ENCODE measurements at regions not wholly inside any gene's neighbourhood (a gene's known extent, or its start where the extent isn't known, plus 50 kb on each side); places are given as distances from the start of the nearest gene placed in this dataset.

DNA sequence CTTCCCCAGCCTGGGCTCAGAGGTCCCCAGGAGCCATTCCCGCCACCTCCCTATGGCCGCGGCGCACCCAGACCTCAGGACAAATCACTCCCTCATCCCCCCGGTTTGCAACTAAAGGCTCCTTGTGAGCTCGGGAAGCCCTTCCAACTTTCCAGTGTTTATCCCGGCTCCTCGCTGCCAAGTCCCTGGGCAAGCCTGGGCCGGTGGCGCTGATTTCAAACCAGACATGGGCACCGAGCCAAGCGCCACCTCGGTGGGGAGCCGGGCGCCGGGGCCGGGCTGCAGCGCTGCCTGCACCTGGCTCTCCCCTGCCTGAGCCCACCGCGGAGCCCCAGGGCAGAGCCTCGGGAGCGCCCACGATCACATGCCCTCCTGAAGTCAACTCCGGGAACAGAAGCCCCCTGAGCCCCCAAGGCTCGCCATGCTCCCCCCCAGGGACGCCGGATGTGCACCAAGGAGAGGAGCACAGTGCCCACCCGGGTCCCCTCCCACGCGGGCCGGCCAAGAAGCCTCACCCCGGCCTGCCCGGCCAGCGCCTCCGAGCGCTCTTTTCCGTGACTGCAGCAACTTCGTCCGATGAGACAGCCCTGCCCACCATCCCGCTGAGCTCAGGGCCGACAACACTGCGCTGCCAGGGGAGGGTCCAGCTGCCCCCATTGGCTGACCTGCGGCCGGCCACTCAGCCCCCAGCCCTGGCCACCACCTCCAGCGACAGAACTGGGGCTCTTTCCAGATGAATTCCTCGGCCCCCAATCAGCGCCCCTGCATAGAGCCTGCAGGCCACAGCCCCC lies 50.0 kb downstream of the NCOR2 start:
- TF ChIP-seq, protein P1, sequence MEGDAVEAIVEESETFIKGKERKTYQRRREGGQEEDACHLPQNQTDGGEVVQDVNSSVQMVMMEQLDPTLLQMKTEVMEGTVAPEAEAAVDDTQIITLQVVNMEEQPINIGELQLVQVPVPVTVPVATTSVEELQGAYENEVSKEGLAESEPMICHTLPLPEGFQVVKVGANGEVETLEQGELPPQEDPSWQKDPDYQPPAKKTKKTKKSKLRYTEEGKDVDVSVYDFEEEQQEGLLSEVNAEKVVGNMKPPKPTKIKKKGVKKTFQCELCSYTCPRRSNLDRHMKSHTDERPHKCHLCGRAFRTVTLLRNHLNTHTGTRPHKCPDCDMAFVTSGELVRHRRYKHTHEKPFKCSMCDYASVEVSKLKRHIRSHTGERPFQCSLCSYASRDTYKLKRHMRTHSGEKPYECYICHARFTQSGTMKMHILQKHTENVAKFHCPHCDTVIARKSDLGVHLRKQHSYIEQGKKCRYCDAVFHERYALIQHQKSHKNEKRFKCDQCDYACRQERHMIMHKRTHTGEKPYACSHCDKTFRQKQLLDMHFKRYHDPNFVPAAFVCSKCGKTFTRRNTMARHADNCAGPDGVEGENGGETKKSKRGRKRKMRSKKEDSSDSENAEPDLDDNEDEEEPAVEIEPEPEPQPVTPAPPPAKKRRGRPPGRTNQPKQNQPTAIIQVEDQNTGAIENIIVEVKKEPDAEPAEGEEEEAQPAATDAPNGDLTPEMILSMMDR (IDR thresholded peaks at IDR 0.05; ENCODE audit: insufficient read depth, low read depth, low read length, missing control alignments), result no peak
- peak overlapping the region; percentile 68 for H3K4me3 ChIP-seq (ENCODE audit: low read length)
- peak; percentile 88 for DNase-seq (ENCODE audit: low read depth)

DNA sequence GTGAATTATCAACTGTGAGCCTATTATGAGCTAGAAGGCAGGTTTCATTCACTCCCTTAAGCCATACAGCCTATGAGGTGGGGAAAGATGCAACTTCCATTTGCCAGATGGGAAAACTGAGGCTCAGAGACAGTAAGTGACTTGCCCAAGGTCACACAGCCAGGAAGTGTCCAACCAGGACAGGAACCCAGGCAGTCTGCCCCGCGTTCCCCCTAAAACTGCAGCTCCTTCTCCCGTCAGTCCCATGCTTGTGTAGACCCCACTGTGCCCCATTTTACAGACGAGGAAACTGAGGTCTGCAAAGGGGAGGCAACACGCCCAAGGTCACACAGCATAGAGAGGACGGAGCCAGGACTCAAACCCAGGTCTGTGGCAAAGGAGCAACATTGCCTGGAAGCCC lies 50.6 kb downstream of the NCOR2 start:
- TF ChIP-seq, protein P1 (IDR thresholded peaks at IDR 0.05; ENCODE audit: insufficient read depth, low read depth, low read length, missing control alignments), result no peak
- DNase-seq (ENCODE audit: low read depth), result no peak
- H3K4me3 ChIP-seq (ENCODE audit: low read length), result peak overlapping the region; percentile 68

DNA sequence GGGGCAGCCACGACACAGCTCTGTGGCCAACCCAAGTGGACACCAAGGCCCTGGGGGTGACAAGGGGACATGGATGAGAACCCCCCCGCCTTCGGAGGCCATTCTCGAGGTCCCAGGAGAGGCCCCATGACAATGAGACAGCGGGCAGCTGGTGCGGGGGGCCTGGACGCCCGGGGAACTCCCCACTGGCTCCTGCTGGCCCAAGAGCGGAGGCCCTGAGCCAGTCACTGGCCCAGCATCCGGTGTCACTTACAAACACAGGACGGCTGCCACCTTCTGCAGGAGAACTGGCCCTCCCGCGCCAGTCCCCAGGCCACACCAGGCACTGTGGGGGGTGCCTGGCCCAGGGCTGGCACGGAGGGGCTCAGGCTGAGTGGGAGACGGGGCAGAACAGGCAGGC lies 51.4 kb downstream of the NCOR2 start:
- TF ChIP-seq, protein P1 (IDR thresholded peaks at IDR 0.05; ENCODE audit: insufficient read depth, low read depth, low read length, missing control alignments), result no peak
- no peak overlapping the region for H3K4me3 ChIP-seq (ENCODE audit: low read length)
- DNase-seq (ENCODE audit: low read depth), result no peak

DNA sequence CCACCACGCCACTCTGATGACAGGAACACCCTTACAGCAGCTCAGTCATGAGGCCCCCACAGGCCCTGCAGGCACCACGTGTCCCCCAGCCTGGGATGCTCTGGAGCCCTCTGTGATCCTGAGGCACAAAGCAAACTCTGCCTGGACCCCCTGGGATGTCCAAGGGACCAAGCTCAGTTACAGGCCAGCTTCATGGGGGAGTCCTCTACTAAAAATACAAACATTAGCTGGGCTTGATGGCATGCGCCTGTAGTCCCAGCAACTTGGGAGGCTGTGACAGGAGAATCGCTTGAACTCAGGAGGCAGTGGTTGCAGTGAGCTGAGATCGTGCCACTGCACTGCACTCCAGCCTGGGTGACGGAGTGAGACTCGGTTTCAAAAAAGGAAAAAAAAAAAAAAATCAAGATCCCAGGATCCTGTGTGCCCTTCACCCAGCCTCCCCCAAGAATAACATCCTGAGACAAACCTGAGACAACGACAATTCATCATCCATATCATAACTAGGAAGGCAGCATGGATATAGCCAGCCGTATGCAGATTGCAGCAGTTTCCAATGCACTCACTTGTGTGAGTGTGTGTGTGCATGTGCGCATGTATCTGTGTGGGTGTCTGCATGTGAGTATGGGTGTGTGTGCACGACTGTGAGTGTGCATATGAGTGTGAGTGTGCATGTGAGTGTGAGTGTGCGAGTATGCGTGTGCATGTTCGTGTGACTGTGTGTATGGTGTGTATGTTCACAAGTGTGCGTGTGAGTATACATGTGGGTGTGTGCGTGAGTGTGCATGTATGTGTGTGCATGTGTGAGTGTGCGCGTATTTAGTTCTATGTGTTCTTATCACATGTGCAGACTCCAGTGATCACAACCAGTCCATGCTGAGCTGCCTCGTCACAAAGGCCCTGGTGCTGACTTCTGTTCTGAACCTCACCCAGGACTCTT lies 52.1 kb downstream of the NCOR2 start:
- no peak for DNase-seq (ENCODE audit: low read depth)
- H3K4me3 ChIP-seq (ENCODE audit: low read length), result no peak overlapping the region
- TF ChIP-seq, protein P1 (IDR thresholded peaks at IDR 0.05; ENCODE audit: insufficient read depth, low read depth, low read length, missing control alignments), result no peak

DNA sequence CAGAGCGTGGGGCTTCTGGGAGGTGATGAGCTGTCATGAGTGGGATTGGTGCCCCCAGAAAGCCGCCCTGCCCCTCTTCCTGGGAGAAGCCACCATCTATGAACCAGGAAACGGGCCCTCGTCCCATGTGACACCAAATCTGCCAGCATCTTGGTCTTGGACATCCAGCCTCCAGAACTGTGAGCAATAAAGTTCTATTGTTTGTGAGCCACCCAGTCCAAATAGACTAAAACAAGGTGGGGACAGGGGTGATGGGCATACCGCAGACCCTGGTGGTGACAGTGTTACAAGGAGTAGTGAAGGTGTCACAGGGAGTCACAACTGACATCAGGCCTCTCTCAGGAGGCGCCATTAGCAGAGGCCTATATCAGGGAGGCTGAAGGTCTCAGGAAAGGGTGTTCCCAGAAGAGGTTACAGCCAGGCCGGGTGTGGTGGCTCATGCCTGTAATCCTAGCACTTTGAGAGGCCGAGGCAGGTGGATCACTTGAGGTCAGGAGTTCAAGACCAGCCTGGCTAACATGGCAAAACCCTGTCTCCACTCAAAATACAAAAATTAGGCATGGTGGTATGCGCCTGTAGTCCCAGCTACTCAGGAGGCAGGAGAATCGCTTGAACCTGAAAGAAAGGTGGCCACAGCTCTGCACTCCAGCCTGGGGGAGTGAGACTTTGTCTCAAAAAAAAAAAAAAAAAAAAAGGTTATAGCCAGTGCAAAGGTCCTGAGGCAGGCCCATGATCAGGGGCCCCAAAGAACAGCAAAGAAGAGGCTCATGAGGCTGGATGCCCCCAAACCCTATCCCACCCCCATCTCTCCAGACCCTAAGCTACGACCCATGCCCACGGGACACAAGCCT lies 53.0 kb downstream of the NCOR2 start:
- H3K4me3 ChIP-seq (ENCODE audit: low read length), result no peak overlapping the region
- TF ChIP-seq, protein P1 (IDR thresholded peaks at IDR 0.05; ENCODE audit: insufficient read depth, low read depth, low read length, missing control alignments), result no peak

DNA sequence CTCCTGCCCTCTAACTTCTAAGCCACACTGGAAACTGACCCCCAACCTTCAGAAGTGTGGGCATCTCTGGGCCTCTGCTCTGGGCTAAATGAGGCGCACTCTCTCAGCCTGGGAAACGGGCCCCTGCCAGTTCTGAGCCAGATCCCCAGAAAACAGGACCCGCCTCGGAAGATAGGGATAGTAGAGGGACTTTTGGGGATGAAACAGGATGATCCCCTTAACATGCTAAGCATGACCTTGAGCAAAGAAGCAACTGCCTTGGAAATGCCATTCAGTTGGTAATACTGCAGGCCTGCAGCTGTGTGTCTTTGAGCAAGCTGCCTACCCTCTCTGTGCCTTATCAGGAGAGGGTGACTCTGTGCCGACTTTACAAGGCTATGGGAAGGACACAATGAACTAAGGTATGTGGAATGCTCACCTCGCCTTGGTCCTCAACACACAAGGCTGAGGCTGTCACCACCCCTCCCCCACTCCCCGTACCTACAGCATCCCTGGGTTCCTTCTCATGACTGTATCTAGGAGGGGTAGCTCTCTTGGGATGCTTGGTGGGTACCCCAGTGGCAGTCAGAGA lies 54.0 kb downstream of the NCOR2 start:
- H3K4me3 ChIP-seq (ENCODE audit: low read length), result no peak overlapping the region
- no peak for DNase-seq (ENCODE audit: low read depth)
- TF ChIP-seq, protein P1 (IDR thresholded peaks at IDR 0.05; ENCODE audit: insufficient read depth, low read depth, low read length, missing control alignments), result no peak

More for the DNA sequence above, 53.0 kb downstream of the NCOR2 start:
- DNase-seq (ENCODE audit: low read depth), result no peak

Measured in epithelial cell of esophagus (primary cell).